B cell (primary cell): ENCODE measurements at regions not wholly inside any gene's neighbourhood (a gene's known extent, or its start where the extent isn't known, plus 50 kb on each side); places are given as distances from the start of the nearest gene placed in this dataset.

ENCODE experiments used
- ATAC-seq: fragments of 200-7000 bp; cut with Tn5 transposase; one replicate; pipeline ENCODE4 v1.10.0; 2021; ENCODE audit warnings: low read depth, mild to moderate bottlenecking, moderate number of reproducible peaks, moderate library complexity
- CTCF ChIA-PET: fragments of 350-600 bp; sonication (Branson Sonifier 250); formaldehyde crosslinking; loops from one replicate; lab custom pipeline; 2021; ENCODE audit warnings: antibody characterized with exemption, inconsistent platforms; lab: Charles Lee
- POLR2A ChIA-PET: fragments of 350-600 bp; sonication (Branson Sonifier 250); formaldehyde crosslinking; loops from one replicate; lab custom pipeline; 2021; ENCODE audit warnings: antibody characterized with exemption; lab: Charles Lee
- DNase-seq: peaks from one replicate; pipeline ENCODE4 v3.0.0; 2013
- H2AFZ ChIP-seq: 2 replicates; pipeline ENCODE4 v1.6.1; 2012; ENCODE audit warnings: mild to moderate bottlenecking, low read depth, low read length; ENCODE audit not compliant: insufficient read depth, poor library complexity, severe bottlenecking
- H3K27ac ChIP-seq, 2 donors: 1 replicate in 1 of 2; 2 replicates in 1 of 2; pipeline ENCODE4 v1.5.1; 2012 to 2013; ENCODE audit warnings: low read length in 2 of 2, mild to moderate bottlenecking in 2 of 2, moderate library complexity in 1 of 2
- H3K27me3 ChIP-seq, 4 experiments: fragments of 200-600 bp in 1 of 4; sonication (generic) in 1 of 4; replicated peaks in 1 of 4; 1 replicate in 2 of 4; 2 replicates in 2 of 4; pipeline versions ENCODE4 v1.6.1 to v1.7.0; 2013 to 2016; ENCODE audit warnings: low read length in 3 of 4, mild to moderate bottlenecking in 2 of 4, mixed read lengths in 1 of 4, moderate library complexity in 1 of 4; ENCODE audit not compliant: insufficient read depth in 4 of 4, control insufficient read depth in 3 of 4; ENCODE audit errors: control extremely low read depth in 1 of 4
- H3K36me3 ChIP-seq, 2 experiments: replicated peaks in 1 of 2; 1 replicate in 1 of 2; 2 replicates in 1 of 2; pipeline versions ENCODE4 v1.6.1 to v1.7.1; 2013; ENCODE audit warnings: low read length in 1 of 2; ENCODE audit not compliant: insufficient read depth in 2 of 2, control insufficient read depth in 1 of 2; ENCODE audit errors: control extremely low read depth in 1 of 2, extremely low read depth in 1 of 2
- H3K4me1 ChIP-seq, 2 donors: fragments of 200-600 bp in 1 of 2; sonication (generic) in 1 of 2; 1 replicate in 1 of 2; 2 replicates in 1 of 2; pipeline versions ENCODE4 v1.5.1 to v1.6.1; 2013 to 2017; ENCODE audit warnings: low read length in 2 of 2; ENCODE audit not compliant: control insufficient read depth in 2 of 2, insufficient read depth in 2 of 2
- H3K4me2 ChIP-seq: replicated peaks from 2 replicates; pipeline ENCODE3; 2012; ENCODE audit warnings: mild to moderate bottlenecking, low read depth, low read length; ENCODE audit not compliant: poor library complexity, severe bottlenecking
- H3K4me3 ChIP-seq, 5 experiments: fragments of 200-600 bp in 1 of 5; sonication (generic) in 1 of 5; 1 replicate in 3 of 5; 2 replicates in 2 of 5; pipeline versions ENCODE4 v1.5.1 to v1.7.0; 2011 to 2016; ENCODE audit warnings: low read length in 4 of 5, mild to moderate bottlenecking in 4 of 5, low read depth in 2 of 5, control low read depth in 1 of 5, moderate library complexity in 1 of 5; ENCODE audit not compliant: insufficient read depth in 1 of 5; ENCODE audit errors: control extremely low read depth in 1 of 5, extremely low read depth in 1 of 5
- H3K79me2 ChIP-seq: fragments of 200-600 bp; sonication (generic); one replicate; pipeline ENCODE4 v1.6.0; 2016; ENCODE audit warnings: low read length; ENCODE audit not compliant: control insufficient read depth, insufficient read depth
- H3K9ac ChIP-seq: fragments of 200-600 bp; sonication (generic); 2 replicates; pipeline ENCODE4 v1.6.1; 2017; ENCODE audit warnings: mild to moderate bottlenecking, low read length, moderate library complexity
- H3K9me3 ChIP-seq, 3 donors: one replicate each; pipeline versions ENCODE4 v1.6.1 to v1.7.1; 2013; ENCODE audit warnings: low read length in 2 of 3; ENCODE audit not compliant: control insufficient read depth in 2 of 3, insufficient read depth in 1 of 3; ENCODE audit errors: control extremely low read depth in 1 of 3
- H4K20me1 ChIP-seq: 2 replicates; pipeline ENCODE4 v1.6.0; 2012; ENCODE audit warnings: mild to moderate bottlenecking, low read length; ENCODE audit not compliant: insufficient read depth, control insufficient read depth, poor library complexity, severe bottlenecking
- H3K27ac Mint-ChIP-seq: one replicate; pipeline ENCODE4 v1.8.0; 2021; ENCODE audit warnings: mixed read lengths
- H3K27me3 Mint-ChIP-seq: one replicate; pipeline ENCODE4 v1.8.0; 2021; ENCODE audit warnings: mixed read lengths
- H3K4me1 Mint-ChIP-seq: one replicate; pipeline ENCODE4 v1.8.0; 2021; ENCODE audit warnings: mixed read lengths
- H3K4me3 Mint-ChIP-seq: one replicate; pipeline ENCODE4 v1.8.0; 2021; ENCODE audit warnings: mixed read lengths
- H3K9me3 Mint-ChIP-seq: one replicate; pipeline ENCODE4 v1.8.0; 2022; ENCODE audit warnings: mixed read lengths; ENCODE audit not compliant: insufficient read depth
- CTCF ChIP-seq: fragments of 200-600 bp; IDR thresholded peaks from one replicate; pipeline ENCODE4 v1.8.0; 2022; ENCODE audit warnings: antibody characterized with exemption, mild to moderate bottlenecking
- EZH2 ChIP-seq: IDR thresholded peaks from 2 replicates; pipeline ENCODE4 v1.6.1; 2012; ENCODE audit warnings: borderline replicate concordance, low read depth, mild to moderate bottlenecking, moderate library complexity, low read length; ENCODE audit not compliant: insufficient read depth, poor library complexity, severe bottlenecking
- WGBS: methylation state at CpG from one replicate; pipeline ENCODE4 v1.1.5; 2013; ENCODE audit warnings: missing lambda C conversion rate; ENCODE audit not compliant: insufficient coverage; 5-methylcytosine and 5-hydroxymethylcytosine counted together
- intact Hi-C: fragments of 100-400 bp; cut with micrococcal nuclease; formaldehyde crosslinking; loops from one replicate; pipeline ENCODE4 v1.10.0; 2022

- H3K27ac Mint-ChIP-seq: no peak overlapping the region
- intact Hi-C loops: no loop called here
- H2AFZ ChIP-seq: no peak overlapping the region
- H3K27me3 Mint-ChIP-seq: no peaks in the 10 kb centered on the region
- no peaks in the 10 kb centered on the region for H3K36me3 ChIP-seq
- no peaks in the 10 kb centered on the region for H3K4me1 ChIP-seq
- POLR2A ChIA-PET: no interaction called here
- no peaks in the 10 kb centered on the region for H3K9me3 ChIP-seq
- peaks cover 2% of the 10 kb centered on the region for H3K9me3 Mint-ChIP-seq
- CTCF ChIA-PET: no interaction called here
- H3K4me3 ChIP-seq: no peak overlapping the region
- H3K9ac ChIP-seq: no peak overlapping the region
- H3K4me3 Mint-ChIP-seq: no peak overlapping the region
- H3K27me3 ChIP-seq: no peaks in the 10 kb centered on the region
- H3K27ac ChIP-seq: no peak overlapping the region
- H3K4me1 Mint-ChIP-seq: no peaks in the 10 kb centered on the region
- H3K4me2 ChIP-seq: no peak overlapping the region
- H4K20me1 ChIP-seq: no peaks in the 10 kb centered on the region
- no peaks in the 10 kb centered on the region for H3K79me2 ChIP-seq
- DNase-seq: no peak
- 48% methylated on average over 4 of the region's 6 CpGs for WGBS
- ATAC-seq: no peak
- no peak for TF ChIP-seq EZH2
These were observed 129.7 kb upstream of the TUSC7 start for GRCh38 chr3:116579840-116580239.

GRCh38 chr3:116586285-116586944, 123.2 kb upstream of the TUSC7 start:
- intact Hi-C loops: no loop called here
- H3K4me1 ChIP-seq: no peaks in the 10 kb centered on the region
- no peak overlapping the region for H3K4me3 ChIP-seq
- POLR2A ChIA-PET: no interaction called here
- Mint-ChIP-seq H3K27me3 (no peaks in the 10 kb centered on the region), H3K27ac (no peak overlapping the region), H3K4me1 (no peaks in the 10 kb centered on the region), H3K4me3 (no peak overlapping the region), H3K9me3 (peaks cover 2% of the 10 kb centered on the region)
- no peak for TF ChIP-seq CTCF
- TF ChIP-seq EZH2: no peak
- DNase-seq (no peak), ATAC-seq (no peak)
- CTCF ChIA-PET: no interaction called here
- H2AFZ ChIP-seq: no peak overlapping the region
- no peaks in the 10 kb centered on the region for H3K79me2 ChIP-seq
- no peak overlapping the region for H3K9ac ChIP-seq
- H4K20me1 ChIP-seq: no peaks in the 10 kb centered on the region
- no peak overlapping the region for H3K4me2 ChIP-seq
- H3K36me3 ChIP-seq: no peaks in the 10 kb centered on the region
- no peaks in the 10 kb centered on the region for H3K27me3 ChIP-seq
- no peaks in the 10 kb centered on the region for H3K9me3 ChIP-seq
- no peak overlapping the region for H3K27ac ChIP-seq
- 81% methylated on average over 5 of the region's 7 CpGs for WGBS
